HG02884 (cell line): ENCODE measurements at regions not wholly inside any gene's neighbourhood (a gene's known extent, or its start where the extent isn't known, plus 50 kb on each side); places are given as distances from the start of the nearest gene placed in this dataset.
"Not testable (repeated sequence)": the region's sequence is repeated elsewhere in the genome, so short reads cannot be mapped to it uniquely, and the experiment has no call there.

Experiments
- ATAC-seq: cut with Tn5 transposase; IDR thresholded peaks from one replicate; pipeline ENCODE4 v1.9.1; 2021; ENCODE audit warnings: mild to moderate bottlenecking, moderate library complexity; ENCODE audit not compliant: unreplicated experiment

DNA sequence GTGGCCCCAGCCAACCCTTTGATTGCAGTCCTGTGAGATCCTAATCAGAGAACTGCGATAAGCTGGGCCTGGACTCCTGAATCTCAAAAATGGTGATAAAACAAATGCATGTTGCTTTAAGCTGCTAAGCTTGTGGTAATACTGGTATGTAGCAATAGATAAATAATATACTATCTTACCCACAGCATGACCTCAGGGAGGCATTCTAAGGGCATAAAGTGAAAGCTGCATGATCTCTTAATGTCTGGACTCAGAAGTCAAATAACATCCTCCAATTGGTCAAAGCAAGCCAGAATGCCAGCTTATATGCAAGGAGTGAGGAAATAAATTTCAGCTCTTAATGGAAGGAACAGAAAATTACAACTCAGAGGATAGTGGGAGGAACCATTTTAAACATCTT lies 246.1 kb downstream of the FSIP2 start:
- no peak for ATAC-seq

DNA sequence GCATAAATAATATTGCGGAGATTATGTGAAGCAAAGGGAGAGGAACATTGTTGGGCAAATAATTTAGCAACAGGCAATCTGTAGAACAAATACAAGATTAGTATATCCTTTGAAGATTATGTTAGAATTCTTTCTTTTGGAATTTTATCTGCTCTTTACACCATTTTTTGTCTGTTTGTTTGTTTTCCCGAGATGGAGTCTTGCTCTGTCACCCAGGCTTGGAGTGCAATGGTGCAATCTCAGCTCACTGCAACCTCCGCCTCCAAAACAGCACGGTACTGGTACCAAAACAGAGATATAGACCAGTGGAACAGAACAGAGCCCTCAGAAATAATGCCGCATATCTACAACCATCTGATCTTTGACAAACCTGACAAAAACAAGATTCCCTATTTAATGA lies 250.3 kb downstream of the FSIP2 start:
- ATAC-seq = not testable (repeated sequence)

DNA sequence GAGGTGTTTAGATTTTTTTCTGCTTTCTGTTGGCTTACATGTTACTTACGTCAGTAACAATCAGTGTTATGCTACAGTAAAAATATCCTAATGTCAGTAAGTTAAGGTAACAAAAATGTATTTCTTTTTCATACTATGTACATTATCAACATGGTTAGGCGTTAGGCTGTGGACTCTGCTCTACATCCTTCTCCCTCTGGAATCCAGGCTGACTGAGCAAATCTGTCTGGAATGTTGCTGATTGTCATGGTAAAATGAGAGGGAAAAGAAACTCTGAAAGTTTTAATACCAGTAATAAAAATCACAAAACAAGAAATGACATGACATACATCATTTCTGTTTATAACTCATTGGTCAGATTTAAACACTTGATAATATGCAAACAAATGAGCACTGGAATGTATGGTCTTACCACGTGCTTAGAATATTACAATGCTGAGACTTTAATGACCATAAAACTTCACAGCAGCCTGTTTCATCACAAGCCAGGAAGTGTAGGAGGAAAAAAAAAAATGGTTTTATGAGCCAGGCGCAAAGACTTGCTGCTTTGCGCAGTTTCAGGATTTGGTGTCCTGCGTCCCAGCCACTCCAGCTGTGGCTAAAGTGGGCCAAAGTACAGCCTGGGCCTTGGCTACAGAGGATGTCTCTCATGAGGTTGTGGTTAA lies 252.4 kb downstream of the FSIP2 start:
- no peak for ATAC-seq

DNA sequence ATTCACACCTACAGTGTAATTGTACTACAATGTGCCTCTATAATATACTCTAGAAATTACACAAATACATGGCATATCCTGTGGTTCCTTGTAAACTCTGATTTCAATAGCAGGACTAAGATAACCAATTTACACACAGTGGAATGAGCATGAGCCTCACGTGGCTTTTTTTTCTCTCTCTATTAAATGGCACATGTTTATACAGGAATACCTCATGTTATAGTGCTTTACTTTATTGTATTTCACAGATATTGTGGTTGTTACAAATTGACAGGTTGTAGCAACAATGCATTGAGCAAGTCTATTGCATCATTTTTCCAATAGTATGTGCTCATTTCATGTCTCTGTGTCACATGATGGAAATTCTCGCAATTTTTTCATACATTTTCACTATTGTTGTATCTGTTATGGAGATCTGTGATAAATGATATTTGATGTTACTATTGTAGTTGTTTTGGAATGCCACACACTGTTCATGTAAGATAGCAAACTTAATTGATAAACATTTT lies 260.0 kb downstream of the FSIP2 start:
- no peak for ATAC-seq

DNA sequence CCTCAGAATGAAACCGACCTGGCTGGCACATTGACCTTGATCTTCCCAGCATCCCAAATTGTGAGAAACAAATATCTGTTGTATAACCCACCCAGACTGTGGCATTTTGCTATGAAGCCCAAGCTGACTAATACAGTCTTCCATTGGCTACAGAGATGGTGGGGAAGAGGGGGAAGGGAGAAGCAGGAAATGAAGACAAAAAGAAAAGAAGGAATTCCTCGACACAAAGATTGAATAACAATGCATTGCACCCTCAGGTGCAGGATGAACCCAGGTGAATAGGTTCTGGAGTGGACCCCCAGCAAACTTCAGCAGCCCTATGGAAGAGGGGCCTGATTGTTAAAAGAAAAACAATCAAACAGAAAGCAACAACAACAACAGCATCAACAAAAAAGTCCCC lies 270.7 kb downstream of the FSIP2 start:
- no peak for ATAC-seq

DNA sequence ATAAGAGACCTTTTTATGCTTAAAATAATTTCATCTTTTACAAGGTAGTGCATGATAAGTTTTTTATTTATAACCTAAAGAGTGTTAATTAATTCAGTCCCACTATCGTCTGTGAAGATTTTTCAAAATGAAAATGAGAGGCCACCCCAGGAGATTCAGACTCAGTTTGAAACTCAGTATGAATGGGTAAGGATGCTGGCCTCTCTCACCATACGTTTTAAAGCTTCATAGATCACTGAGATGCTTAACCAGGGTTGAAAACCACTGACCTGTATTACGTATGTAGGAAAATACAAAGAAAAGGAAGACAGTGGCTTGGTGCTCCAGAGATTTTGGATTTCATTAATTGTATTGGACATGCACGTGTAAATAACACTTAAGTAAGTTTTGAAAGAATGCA lies 278.7 kb downstream of the FSIP2 start:
- no peak for ATAC-seq

DNA sequence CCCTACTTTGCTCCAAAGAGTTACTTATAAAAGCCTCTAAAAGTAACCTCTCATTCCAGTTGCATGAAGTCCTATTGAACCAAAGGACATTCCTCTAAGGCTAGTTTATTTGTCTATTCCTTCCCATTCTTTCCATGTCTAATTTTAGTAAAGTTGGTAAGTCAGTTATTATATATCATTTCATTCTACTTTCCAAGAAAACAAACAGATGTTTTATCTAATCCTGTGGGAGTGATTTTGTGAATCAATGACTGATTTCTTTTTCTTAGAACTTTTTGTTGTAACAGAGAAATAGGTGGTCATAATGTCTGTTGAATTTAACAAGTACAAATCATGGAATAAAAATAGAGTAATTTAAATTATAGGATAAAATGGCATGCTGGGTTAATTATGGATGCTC lies 286.3 kb downstream of the FSIP2 start:
- no peak for ATAC-seq

DNA sequence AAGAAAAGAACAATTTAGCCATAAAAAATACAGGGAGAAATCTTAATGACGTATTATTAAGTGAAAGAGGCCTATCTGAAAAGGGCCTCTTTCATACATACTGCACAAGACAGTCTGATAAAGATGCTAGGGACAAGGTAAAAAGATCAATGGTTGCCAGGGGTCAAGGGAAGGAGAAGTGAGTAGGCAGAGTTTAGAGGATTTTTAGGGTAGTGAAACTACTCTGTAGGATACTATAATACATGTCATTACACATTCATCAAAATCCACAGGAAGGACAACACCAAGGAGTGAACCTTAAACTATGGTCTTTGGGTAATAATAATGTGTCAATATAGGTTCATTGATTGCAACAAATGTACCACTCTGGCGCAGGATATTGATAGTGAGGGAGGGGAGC lies 289.3 kb downstream of the FSIP2 start:
- ATAC-seq = no peak

DNA sequence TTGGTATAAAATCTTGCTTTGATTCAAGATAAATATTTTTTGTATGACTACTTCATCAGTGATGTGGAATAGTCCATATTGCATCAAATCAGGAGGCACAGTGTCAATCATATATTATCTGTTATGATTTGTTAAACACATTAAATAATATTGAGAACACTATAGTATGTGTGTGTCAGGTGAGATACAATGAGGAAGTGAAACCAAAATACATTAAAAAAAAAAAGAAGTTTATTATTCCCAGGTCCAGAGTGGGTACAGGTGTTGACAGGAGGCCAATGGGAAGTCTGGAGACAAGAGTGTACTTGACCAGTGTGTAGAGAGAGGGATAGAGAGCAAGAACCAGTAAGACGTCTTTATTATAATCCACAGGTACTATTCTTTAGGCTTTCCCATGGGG lies 292.6 kb downstream of the FSIP2 start:
- peak; percentile 59 for ATAC-seq

DNA sequence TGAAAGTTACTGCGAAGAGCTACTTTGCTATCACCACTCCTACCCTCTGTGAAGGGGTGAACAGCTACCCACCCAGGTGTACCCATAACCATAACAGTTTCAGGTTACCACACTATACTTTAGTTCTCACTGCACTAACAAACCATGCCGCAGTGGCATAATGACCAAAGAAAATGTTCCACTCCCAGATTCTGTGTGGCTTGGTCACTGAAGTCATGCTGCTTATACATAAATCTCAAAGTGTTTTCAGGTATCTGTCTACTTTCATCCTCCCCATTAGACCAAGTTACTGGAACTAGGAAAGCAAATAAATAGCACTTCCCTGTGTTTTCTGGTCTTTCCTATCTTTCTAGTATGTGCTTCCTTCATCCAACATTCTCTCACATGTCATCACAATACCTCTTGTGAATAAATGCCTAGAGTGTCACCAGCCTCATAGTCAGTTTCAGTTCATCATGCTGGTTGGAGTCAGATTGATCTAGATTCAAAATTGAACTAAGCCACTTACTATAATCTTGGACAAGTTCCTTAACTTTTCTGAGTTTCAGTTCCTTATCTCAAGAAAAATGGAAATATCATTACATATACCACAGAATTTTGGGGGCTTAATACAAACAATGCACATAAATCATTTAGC lies 293.6 kb downstream of the FSIP2 start:
- ATAC-seq = no peak

DNA sequence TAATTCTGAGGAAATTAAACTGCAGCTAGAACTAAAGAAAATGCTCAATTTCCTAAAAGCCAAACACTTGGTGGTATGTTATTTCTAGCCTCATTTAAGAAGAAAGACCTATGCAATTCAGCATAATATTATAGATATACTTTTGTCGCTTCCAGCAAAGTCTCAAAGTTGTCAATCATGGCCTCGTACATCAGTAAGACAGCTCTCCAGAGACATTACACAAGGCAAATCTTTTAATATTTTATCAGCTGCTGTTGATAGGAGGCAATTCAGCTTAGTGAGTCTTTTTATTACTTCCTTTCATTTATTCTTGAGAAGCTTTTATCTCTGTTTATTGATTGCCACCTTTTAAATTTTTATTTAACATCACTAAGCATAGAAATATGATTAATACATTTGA lies 294.3 kb downstream of the FSIP2 start:
- no peak for ATAC-seq

DNA sequence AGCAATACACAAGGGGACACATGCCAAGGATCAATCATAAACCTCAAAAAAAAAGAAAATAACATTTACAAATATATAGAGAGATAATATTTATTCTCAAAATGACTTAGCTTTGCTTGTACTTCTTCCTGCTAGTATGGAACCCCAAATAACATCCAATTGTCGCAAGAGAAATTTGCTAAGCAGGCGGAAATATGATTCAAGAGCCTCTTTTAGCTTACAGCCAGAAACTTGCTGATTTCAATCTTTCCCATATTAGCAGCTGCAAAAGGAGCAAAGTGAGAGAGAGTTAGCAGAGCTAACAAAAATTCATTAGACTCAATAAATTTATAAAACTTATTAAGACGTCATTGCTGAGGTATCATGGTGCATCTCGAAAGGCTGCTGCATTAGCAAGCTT lies 294.9 kb downstream of the FSIP2 start:
- ATAC-seq = no peak

DNA sequence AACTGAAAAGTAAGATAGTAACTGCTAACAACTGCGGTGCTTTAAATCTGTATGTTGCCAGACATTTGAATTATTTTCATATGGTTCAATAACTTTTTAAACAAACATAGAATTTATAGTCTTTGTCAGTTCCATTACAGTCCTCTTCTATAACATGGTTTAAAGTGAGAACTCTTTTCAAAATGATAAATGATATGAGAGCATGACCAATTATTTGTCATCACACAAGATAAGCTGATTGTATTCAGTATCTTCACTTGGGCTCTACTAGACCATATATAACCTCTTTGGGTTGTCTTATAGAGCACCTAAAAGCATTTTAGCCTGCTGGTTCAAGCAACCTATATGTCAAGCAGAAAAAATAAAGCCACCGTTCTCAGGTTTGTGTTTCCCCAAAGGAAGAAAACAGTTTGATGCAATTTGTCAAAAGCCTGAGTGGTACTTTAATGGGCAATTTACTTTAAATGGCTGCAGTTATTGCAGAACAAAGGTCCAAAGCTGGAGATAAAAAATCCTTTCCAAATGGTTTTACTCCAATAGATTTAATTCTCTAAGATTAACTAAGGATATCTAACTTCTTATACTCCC lies 298.4 kb downstream of the FSIP2 start:
- ATAC-seq = no peak

DNA sequence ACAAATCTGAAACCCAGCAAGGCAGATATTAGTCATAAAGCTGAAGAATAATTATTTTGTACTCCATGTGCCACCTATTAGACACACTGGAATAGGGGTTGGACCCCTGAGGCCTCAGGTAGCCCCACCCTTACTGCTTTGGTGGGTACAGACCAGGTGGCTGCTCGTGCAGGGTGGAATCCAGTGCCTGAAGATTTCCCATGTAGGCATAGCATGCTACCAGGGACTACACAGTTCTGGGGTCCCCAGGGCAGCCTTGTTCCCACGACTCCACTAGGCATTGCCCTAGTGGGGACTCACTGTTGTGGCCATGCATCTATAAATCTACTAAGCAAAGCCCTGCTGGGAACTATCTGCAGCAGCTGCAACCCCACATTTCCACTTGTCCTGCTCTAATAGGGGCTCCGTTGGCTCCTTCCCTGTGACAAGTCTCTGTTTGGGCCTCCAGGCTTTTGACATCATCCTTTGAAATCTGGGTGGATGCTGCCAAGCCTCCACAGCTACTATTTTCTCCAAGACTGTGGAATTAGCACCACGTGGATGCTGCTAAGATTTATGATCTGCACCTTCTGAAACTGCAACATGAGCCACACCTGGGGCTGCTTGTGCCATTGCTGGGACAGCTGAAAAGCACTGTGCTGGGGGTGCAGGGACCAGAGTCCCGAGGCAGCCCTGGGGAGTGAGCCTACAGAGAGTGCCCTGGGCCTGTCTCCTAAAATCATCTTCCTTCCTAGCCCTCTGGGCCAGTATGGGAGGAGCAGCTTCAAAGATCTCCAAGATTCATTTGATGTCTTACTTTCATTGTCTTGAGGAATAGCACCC lies 303.8 kb downstream of the FSIP2 start:
- ATAC-seq = no peak

DNA sequence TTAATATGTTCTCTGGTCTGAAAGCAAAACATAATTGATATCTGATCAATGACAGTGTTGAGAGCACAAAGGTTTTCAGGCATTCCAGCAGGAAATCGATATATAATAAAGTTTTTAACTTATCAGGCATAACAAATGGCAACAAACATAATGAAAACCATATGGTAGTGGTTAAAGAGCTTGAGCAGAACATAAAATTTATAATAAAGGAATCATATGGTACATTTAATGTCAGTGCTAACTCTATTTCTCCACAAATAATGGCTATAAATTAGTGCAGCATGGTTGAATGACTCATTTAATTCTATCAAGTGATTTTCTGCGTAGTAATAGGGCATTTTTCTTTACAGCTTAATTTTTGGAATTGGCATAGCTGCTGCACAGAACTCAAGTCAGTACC lies 306.2 kb downstream of the FSIP2 start:
- no peak for ATAC-seq

DNA sequence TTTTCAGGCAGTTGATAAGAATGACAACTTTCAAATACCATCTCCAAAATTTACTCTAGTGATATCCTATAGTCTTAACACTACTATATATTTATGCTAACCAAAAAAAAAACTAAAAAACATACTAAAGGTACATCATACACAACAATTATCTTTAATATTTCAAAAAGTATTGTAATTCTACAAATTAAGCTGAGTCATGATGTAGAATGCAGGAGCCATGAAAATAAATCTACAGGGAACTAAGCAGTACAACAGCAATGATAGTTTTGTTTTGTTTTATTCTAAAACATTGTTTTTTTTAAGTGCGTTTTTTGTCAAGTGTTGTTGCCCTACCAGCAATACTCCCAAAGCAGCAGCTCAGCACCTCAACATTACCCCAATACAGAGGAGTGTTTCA lies 314.3 kb downstream of the FSIP2 start:
- no peak for ATAC-seq

DNA sequence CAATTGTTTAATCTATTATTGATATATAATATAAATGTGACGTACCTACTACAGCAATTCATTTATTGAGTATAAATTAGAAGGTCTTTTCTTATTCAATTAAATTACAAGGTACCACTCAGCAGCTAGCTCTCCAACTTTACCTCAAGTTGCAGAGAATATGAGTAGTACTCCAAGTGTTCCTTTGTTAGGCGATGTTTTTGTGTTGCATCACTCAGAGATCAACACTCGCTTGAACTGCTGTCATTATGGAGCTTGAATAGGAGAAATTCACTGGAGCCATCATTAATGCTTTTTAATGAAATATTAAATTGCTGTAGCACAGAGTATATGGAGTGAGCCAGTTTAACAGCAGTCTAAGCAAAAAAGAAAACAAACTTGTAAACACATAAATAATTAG lies 320.0 kb downstream of the FSIP2 start:
- no peak for ATAC-seq

DNA sequence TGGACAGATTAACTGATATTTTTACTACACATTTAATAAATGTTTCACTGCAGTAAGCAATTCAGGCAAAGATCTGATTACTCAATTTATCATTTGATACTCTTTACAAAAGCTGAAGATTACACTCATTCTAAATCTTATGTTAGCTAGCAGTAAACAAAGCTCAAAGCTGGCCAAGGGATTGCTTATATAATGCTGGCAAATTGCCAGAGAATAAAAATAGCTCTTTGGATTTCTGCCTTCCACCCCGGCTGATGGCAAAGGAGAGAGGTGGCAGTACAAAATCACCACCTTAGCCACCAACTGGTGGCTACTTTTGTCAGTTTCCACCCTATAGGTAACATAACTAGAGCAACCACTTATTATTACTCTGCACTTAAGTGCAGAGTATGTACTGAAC lies 320.5 kb downstream of the FSIP2 start:
- no peak for ATAC-seq

DNA sequence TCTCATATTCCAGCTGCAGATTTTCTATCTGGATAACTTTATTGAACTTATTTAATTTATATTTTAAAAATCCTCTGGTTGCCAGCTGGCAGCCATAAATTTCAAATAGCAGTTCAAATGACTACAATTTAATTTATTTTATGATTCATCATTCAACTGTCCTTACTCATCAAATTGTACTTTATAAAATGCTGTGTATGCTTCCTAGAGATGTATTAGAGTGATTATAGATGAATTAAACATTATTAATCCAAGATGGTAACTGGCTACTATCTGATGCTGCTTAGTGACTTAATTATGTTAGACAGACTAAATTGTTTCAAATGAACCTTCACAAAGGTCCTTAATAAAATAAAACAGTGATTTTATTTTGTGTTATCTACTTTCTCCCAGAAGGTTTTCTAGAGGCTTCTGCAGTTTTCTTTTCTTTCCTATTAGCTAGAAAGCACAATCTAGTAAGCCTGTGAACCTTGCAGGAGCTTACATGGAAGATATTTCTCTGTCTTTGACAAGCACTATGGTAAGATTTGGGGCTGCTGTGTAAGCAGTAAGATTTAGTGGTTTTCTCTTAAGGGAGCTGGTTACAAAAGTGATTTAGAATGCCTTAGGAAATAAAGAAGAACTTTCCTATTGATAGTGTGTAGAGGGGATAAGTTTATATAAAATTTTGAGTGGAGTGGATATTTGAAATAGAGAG lies 322.3 kb downstream of the FSIP2 start:
- no peak for ATAC-seq

DNA sequence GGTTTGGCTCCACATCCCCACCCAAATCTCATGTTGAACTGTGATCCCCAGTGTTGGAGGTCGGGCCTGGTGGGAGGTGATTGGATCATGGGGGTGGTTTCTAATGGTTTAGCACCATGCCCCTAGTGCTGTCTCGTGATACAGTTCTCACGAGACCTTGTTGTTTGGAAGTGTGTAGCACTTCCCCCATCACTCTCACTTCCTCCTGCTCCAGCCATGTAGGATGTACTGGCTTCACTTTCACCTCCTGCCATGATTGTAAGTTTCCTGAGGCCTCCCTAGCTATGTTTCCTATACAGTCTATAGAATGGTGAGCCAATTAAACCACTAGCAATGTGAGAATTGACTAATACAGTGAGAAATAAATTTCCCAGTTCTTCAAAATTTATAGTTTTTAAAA lies 325.9 kb downstream of the FSIP2 start:
- no peak for ATAC-seq

DNA sequence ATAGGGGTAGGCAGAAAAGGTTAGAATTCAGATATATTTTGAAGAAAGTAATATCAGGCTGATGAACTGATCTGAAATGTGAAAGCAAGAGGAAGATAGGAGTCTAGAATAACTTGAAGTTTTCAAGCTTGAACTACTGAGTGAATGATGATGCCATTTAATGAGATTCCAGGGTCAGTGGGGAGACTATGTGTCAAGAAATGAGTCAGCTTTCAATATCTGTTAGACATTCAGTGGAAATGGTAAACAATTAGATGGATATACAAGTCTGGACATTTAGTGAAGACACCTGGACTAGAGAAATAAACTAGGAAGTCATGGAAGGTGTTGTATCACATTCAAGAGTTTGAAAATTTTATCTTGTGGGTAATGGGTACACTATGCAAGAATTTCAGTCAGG lies 326.9 kb downstream of the FSIP2 start:
- ATAC-seq = no peak
